HEK293 (cell line): ENCODE measurements at regions not wholly inside any gene's neighbourhood (a gene's known extent, or its start where the extent isn't known, plus 50 kb on each side); places are given as distances from the start of the nearest gene placed in this dataset.

ENCODE experiments used
- CTCF ChIA-PET: fragments of 350-600 bp; formaldehyde crosslinking; extraction: SDS; loops from one replicate; lab custom pipeline; 2021; ENCODE audit warnings: antibody characterized with exemption; lab: Yijun Ruan, JAX
- POLR2A ChIA-PET: fragments of 300-600 bp; formaldehyde crosslinking; extraction: SDS; loops from one replicate; lab custom pipeline; 2020; ENCODE audit warnings: antibody characterized with exemption, inconsistent platforms; lab: Yijun Ruan, JAX
- H3K27ac ChIP-seq: fragments of 200-500 bp; sonication (Bioruptor generic); 2 replicates; pipeline ENCODE4 v1.5.1; 2014; ENCODE audit warnings: low read depth, low read length, control low read depth, inconsistent platforms; ENCODE audit errors: extremely low read depth
- H3K36me3 ChIP-seq, 2 experiments: fragments of 200-500 bp in 1 of 2; sonication (Bioruptor generic) in 1 of 2; 1 replicate in 1 of 2; 2 replicates in 1 of 2; pipeline ENCODE4 v1.5.1; 2014 to 2017; ENCODE audit warnings: inconsistent platforms in 2 of 2, low read length in 2 of 2; ENCODE audit not compliant: control insufficient read depth in 2 of 2, insufficient read depth in 1 of 2
- H3K4me1 ChIP-seq: fragments of 200-500 bp; sonication (Bioruptor generic); 2 replicates; pipeline ENCODE4 v1.5.1; 2014; ENCODE audit warnings: mild to moderate bottlenecking, low read length, inconsistent platforms; ENCODE audit not compliant: control insufficient read depth, insufficient read depth
- H3K4me3 ChIP-seq: 2 replicates; pipeline ENCODE4 v1.5.1; 2011; ENCODE audit warnings: low read depth, mild to moderate bottlenecking, control low read depth, low read length, moderate library complexity
- H3K9me3 ChIP-seq: fragments of 200-500 bp; sonication (Bioruptor generic); 2 replicates; pipeline ENCODE4 v1.5.1; 2014; ENCODE audit warnings: low read depth, low read length, inconsistent platforms; ENCODE audit not compliant: control insufficient read depth, insufficient read depth
- GLI2 ChIP-seq: fragments of 450-650 bp; formaldehyde crosslinking; IDR thresholded peaks from 2 replicates; pipeline ENCODE4; 2017; ENCODE audit warnings: missing biosample characterization, missing genetic modification characterization, low read depth, borderline replicate concordance
- MEIS1 ChIP-seq: sonication (generic); formaldehyde crosslinking; IDR thresholded peaks from 2 replicates; pipeline ENCODE4 v1.8.1; 2022; ENCODE audit warnings: missing genetic modification reagents, mild to moderate bottlenecking, borderline replicate concordance
- PRDM4 ChIP-seq: fragments of 450-650 bp; formaldehyde crosslinking; IDR thresholded peaks from 2 replicates; pipeline ENCODE4 v1.5.1; 2017; ENCODE audit warnings: missing biosample characterization, missing genetic modification characterization
- REST ChIP-seq: fragments of 450-650 bp; formaldehyde crosslinking; IDR thresholded peaks from 2 replicates; pipeline ENCODE4 v1.5.1; 2016; ENCODE audit warnings: missing biosample characterization, missing genetic modification characterization
- SP2 ChIP-seq: fragments of 450-650 bp; formaldehyde crosslinking; IDR thresholded peaks from 2 replicates; pipeline ENCODE4 v1.5.1; 2016; ENCODE audit warnings: missing biosample characterization, missing genetic modification characterization
- SP3 ChIP-seq: fragments of 450-650 bp; formaldehyde crosslinking; IDR thresholded peaks from 2 replicates; pipeline ENCODE4 v1.5.1; 2016; ENCODE audit warnings: missing biosample characterization, missing genetic modification characterization
- ZFP41 ChIP-seq: fragments of 450-650 bp; formaldehyde crosslinking; IDR thresholded peaks from 2 replicates; pipeline ENCODE4 v1.5.1; 2016; ENCODE audit warnings: missing biosample characterization, missing genetic modification characterization, borderline replicate concordance
- ZNF140 ChIP-seq: fragments of 450-650 bp; formaldehyde crosslinking; IDR thresholded peaks from 2 replicates; pipeline ENCODE4 v1.5.1; 2016; ENCODE audit warnings: missing biosample characterization, missing genetic modification characterization
- ZNF221 ChIP-seq: fragments of 450-650 bp; formaldehyde crosslinking; IDR thresholded peaks from 2 replicates; pipeline ENCODE4 v1.5.1; 2017; ENCODE audit warnings: missing biosample characterization, missing genetic modification characterization, borderline replicate concordance
- ZNF23 ChIP-seq: fragments of 450-650 bp; formaldehyde crosslinking; IDR thresholded peaks from 2 replicates; pipeline ENCODE4 v1.5.1; 2016; ENCODE audit warnings: missing biosample characterization, missing genetic modification characterization, borderline replicate concordance
- ZNF416 ChIP-seq: fragments of 450-650 bp; formaldehyde crosslinking; IDR thresholded peaks from 2 replicates; pipeline ENCODE4 v1.5.1; 2016; ENCODE audit warnings: missing biosample characterization, missing genetic modification characterization
- ZNF449 ChIP-seq: fragments of 450-650 bp; formaldehyde crosslinking; IDR thresholded peaks from 2 replicates; pipeline ENCODE4 v1.5.1; 2017; ENCODE audit warnings: missing biosample characterization, mild to moderate bottlenecking, missing genetic modification characterization, moderate library complexity
- ZNF549 ChIP-seq: fragments of 450-650 bp; IDR thresholded peaks from 2 replicates; pipeline ENCODE4 v1.5.1; 2018; ENCODE audit warnings: missing biosample characterization, missing genetic modification characterization, mild to moderate bottlenecking, inconsistent platforms, moderate library complexity
- ZNF558 ChIP-seq: fragments of 450-650 bp; formaldehyde crosslinking; IDR thresholded peaks from 2 replicates; pipeline ENCODE4 v1.5.1; 2016; ENCODE audit warnings: missing biosample characterization, missing genetic modification characterization
- ZNF768 ChIP-seq: fragments of 450-650 bp; formaldehyde crosslinking; IDR thresholded peaks from 2 replicates; pipeline ENCODE4 v1.5.1; 2018; ENCODE audit warnings: missing biosample characterization, mild to moderate bottlenecking, missing genetic modification characterization
- ZNF776 ChIP-seq: fragments of 450-650 bp; formaldehyde crosslinking; IDR thresholded peaks from 2 replicates; pipeline ENCODE4 v1.5.0; 2017; ENCODE audit warnings: missing biosample characterization, missing genetic modification characterization, borderline replicate concordance
- ZNF843 ChIP-seq: fragments of 450-650 bp; formaldehyde crosslinking; IDR thresholded peaks from 2 replicates; pipeline ENCODE4 v1.5.1; 2016; ENCODE audit warnings: missing biosample characterization, missing genetic modification characterization
- TF ChIP-seq, protein P1 (sequence below): fragments of 450-650 bp; formaldehyde crosslinking; IDR thresholded peaks from 2 replicates; pipeline ENCODE4 v1.5.1; 2016; ENCODE audit warnings: missing biosample characterization, missing genetic modification characterization

- POLR2A ChIA-PET = no interaction called here
- Histone ChIP-seq H3K36me3 (no peaks in the 10 kb centered on the region), H3K27ac (no peak overlapping the region), H3K4me1 (no peaks in the 10 kb centered on the region), H3K4me3 (no peak overlapping the region), H3K9me3 (no peaks in the 10 kb centered on the region)
- CTCF ChIA-PET = no interaction called here
- no peak for TF ChIP-seq ZFP41 (tag by site-specific recombination)
- no peak for TF ChIP-seq GLI2 (tag by site-specific recombination)
- TF ChIP-seq ZNF221 (tag by site-specific recombination) = no peak
- no peak for TF ChIP-seq REST
- no peak for TF ChIP-seq ZNF549 (tag by site-specific recombination)
- TF ChIP-seq MEIS1 (CRISPR knock-in tag) = no peak
- TF ChIP-seq ZNF449 (tag by site-specific recombination) = no peak
- no peak for TF ChIP-seq ZNF843
- TF ChIP-seq, protein P1, sequence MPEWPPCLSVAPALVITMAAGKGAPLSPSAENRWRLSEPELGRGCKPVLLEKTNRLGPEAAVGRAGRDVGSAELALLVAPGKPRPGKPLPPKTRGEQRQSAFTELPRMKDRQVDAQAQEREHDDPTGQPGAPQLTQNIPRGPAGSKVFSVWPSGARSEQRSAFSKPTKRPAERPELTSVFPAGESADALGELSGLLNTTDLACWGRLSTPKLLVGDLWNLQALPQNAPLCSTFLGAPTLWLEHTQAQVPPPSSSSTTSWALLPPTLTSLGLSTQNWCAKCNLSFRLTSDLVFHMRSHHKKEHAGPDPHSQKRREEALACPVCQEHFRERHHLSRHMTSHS = no peak
- TF ChIP-seq SP3 (tag by site-specific recombination) = no peak
- no peak for TF ChIP-seq ZNF416 (tag by site-specific recombination)
- no peak for TF ChIP-seq ZNF776 (tag by site-specific recombination)
- TF ChIP-seq ZNF23 (tag by site-specific recombination) = no peak
- no peak for TF ChIP-seq ZNF140 (tag by site-specific recombination)
- no peak for TF ChIP-seq ZNF558 (tag by site-specific recombination)
- TF ChIP-seq ZNF768 (tag by site-specific recombination) = no peak
- no peak for TF ChIP-seq PRDM4
- TF ChIP-seq SP2 (tag by site-specific recombination) = no peak
These were observed 79.8 kb upstream of the STK17B start for GRCh38 chr2:196251132-196251531.
